ENCODE measurements at regions not wholly inside any gene's neighbourhood (a gene's known extent, or its start where the extent isn't known, plus 50 kb on each side); places are given as distances from the start of the nearest gene placed in this dataset.

- TF ChIP-seq CTCF (IDR thresholded peaks at IDR 0.05 in 8 of 11, conservative IDR thresholded peaks at IDR 0.05 in 3 of 11) (no peak), POLR2A (IDR thresholded peaks at IDR 0.05) (no peak), POLR2AphosphoS5 (IDR thresholded peaks at IDR 0.05) (no peak)
Observed at GRCh38 chr1:222002503-222002902, 260.6 kb upstream of the DUSP10 start.
